Cardiac septum (tissue), 1 donor: ENCODE measurements at regions not wholly inside any gene's neighbourhood (a gene's known extent, or its start where the extent isn't known, plus 50 kb on each side); places are given as distances from the start of the nearest gene placed in this dataset.

Source experiments
- DNase-seq: peaks from one replicate; pipeline ENCODE4 v3.0.0-alpha.2; 2020; ENCODE audit warnings: low spot score
- intact Hi-C: fragments of 100-400 bp; cut with DNase I; formaldehyde crosslinking; loops from one replicate; pipeline ENCODE4 v1.14.0; 2022
- donor health status: DM: no; HTN: no; CAD: no.

DNA sequence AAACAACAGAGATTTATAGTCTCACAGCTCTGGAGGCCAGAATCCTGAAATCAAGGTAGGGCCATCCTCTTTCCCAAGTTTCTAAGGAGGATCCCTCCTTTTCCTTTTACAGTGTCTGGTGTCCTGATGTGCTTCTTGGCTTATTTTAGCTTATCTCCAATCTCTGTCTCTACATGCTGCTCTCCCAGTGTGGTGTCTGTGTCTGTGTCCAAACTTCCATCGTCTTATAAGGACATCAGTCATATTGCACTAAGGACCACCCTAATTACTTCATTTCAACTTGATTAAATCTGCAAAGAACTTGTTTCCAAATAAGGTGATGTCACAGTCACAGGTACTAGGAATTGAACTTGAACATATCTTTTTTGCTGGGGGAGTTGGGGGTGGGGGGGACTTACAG is 529.6 kb downstream of the DHX35 start:
- intact Hi-C loops: no loop called here

GRCh38 chr20:39489986-39490560 is 527.9 kb downstream of the DHX35 start:
- intact Hi-C loops: no loop called here
- no peak for DNase-seq

More for the DNA sequence above, 529.6 kb downstream of the DHX35 start:
- no peak for DNase-seq

DNA sequence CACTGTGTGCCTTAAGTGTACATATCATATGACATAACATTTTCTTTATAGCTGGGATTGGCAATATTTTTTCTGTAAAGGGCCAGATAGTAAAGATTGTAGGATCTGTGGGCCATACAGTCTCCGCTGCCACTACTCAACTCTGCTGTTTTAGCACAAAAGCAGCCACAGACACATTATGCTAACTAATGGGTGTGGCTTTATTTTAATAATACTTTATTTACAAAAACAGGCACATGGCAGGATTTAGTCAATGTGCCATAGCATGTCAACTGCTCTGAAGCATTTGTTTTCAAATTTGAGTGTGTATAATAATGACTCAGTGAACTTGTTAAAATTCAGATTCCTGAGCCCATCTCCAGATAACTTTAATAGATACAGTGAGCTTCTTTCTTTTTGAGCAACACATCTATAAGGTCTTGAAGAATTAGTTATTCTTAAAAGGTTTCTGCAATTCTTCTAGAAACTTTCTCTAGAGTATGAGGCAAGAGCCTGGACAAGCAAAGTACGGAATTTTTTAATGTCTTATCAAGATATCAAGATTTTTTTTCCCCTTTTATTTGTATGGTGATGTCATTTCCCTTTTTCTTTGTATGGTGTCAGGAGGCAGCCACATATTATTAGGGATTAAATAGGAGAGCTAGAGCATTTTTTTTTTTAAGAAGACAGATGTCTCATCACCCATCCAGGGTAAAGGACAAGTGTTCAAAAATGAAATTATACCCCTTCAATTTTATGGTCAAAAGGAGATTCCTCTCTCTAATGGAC is 518.3 kb downstream of the DHX35 start:
- intact Hi-C loops: no loop called here

GRCh38 chr20:39479196-39479810 is 517.2 kb downstream of the DHX35 start:
- intact Hi-C loops: no loop called here
- no peak for DNase-seq

More for the DNA sequence above, 518.3 kb downstream of the DHX35 start:
- no peak for DNase-seq

- intact Hi-C loops: no loop called here
- DNase-seq: no peak
These were observed 512.7 kb downstream of the DHX35 start for GRCh38 chr20:39474879-39475278.

GRCh38 chr20:39473536-39473935 is 511.4 kb downstream of the DHX35 start:
- DNase-seq: no peak
- intact Hi-C loops: no loop called here

DNA sequence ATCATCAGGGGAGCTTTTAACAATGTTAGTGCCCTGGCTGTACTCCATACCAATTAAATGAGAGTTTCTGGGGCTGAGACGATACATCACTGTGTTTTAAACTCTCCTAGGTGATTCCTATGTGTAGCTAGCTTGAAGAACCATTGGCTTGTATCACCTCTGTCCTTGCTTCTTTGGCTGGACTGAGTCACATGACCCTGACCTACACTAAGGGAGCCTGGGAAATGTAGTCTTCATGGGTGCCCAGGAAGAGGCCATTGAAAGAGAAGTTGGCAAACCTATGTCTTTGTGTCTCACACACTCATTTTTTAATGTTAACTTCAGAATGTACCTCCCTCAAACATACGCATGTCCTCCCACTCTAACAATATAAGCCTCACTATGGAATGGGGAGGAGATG is 506.6 kb downstream of the DHX35 start:
- intact Hi-C loops: no loop called here
- DNase-seq: no peak

DNA sequence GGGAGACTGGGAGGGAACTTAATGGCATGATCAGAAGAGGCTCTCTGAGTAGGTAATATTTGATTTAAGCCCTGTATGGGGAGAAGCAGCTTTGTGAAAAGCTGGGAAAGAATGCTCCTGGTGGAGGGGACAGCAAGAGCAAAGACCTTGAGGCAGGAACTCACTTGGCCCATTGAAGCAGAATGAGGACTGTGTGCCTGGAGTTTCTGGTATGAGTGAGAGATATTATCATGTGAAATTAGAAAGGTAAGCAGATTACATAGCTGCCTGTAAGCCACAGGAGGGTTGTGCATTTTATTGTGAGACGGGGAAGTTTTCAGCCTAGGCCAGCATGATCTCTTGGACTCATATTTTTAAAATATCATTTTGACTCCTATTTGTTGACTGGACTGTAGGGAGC is 502.1 kb downstream of the DHX35 start:
- intact Hi-C loops: no loop called here
- DNase-seq: no peak

GRCh38 chr20:39462416-39462945 is 500.3 kb downstream of the DHX35 start:
- intact Hi-C loops: no loop called here
- no peak for DNase-seq

DNA sequence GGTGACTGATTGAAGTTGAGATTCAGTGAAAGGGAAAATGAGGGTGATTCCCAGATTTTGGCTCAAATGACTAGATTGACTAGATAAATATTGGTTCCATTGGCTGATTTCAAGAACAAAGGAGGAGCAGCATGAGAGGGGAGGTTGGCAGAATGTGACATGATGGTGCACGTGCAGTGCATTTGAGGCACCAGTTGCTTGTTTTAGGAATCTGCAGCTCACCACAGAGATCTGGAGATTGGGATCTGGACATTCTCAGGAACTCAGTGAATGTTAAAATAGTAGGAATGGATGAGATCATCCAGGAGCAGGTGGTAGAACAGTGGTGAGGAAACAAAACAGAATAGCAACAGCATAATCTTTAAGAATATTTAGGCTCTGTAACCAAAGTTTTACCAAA is 496.3 kb downstream of the DHX35 start:
- DNase-seq: no peak
- intact Hi-C loops: no loop called here

- intact Hi-C loops: no loop called here
- no peak for DNase-seq
These were observed 491.7 kb downstream of the DHX35 start for GRCh38 chr20:39453890-39454289.

DNA sequence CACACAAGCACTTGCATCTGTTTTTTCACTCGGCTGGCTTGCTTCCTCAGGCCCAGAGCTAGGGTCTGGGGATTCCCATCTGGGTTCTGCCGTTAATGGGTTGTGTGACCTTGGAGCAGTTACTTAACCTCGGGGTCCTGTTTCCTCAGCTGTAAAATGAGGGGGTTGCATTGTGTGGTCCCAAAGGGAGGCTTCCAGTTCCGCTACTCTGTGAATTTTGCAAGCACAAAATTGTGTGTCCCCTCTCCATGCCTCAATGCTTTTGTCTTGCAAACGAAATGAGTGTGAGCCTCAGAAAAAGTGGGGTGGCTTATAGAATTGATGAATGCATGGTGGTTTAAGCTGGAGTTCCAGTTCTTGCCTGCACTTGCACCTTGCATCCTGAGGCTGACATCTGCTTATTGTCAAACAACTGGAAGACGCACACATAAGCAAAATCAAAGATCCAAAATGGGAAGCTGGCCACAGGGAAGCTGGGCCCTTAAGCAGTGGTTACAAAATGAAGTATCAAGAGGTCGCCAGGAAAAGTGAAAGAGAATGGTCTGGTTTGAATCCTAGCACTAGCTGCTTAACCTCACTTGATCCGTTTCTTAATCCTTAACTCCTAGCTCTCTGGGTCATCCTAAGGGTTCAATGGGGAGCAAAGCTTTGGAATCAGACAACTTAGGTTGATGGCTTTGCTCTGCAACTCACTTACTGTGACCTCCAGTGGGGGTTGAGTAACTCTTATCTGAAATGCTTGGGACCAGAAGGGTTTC is 490.6 kb downstream of the DHX35 start:
- intact Hi-C loops: no loop called here
- DNase-seq: no peak

- intact Hi-C loops: no loop called here
- no peak for DNase-seq
These were observed 489.2 kb downstream of the DHX35 start for GRCh38 chr20:39451386-39451785.

- intact Hi-C loops: no loop called here
These were observed 484.3 kb downstream of the DHX35 start for GRCh38 chr20:39446397-39446796.

GRCh38 chr20:39445095-39445494 is 483.0 kb downstream of the DHX35 start:
- no peak for DNase-seq
- intact Hi-C loops: no loop called here

More at GRCh38 chr20:39446397-39446796, 484.3 kb downstream of the DHX35 start:
- DNase-seq: no peak

DNA sequence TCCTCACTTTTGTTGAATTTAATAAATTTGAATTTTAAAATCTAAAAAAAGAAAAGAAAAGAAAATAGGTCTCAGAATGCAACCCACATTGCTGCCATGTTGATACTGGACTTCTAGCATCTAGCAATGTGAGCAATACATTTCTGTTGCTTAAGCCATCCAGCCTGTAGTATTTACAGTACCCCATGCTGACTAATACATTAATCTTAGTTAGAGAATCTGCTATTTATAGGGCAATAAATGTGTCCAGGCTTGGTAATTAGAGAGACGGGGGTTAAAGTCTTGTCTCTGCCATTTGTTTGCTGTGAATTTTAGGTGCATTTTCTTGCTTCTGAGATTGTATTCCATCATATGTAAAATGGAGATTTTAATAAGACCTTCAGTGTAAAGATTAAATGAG is 471.3 kb downstream of the DHX35 start:
- no peak for DNase-seq
- intact Hi-C loops: loop anchor here (5.0 kb wide), 1 partner anchor 321 kb away; no protein-coding TSS in a partner anchor

DNA sequence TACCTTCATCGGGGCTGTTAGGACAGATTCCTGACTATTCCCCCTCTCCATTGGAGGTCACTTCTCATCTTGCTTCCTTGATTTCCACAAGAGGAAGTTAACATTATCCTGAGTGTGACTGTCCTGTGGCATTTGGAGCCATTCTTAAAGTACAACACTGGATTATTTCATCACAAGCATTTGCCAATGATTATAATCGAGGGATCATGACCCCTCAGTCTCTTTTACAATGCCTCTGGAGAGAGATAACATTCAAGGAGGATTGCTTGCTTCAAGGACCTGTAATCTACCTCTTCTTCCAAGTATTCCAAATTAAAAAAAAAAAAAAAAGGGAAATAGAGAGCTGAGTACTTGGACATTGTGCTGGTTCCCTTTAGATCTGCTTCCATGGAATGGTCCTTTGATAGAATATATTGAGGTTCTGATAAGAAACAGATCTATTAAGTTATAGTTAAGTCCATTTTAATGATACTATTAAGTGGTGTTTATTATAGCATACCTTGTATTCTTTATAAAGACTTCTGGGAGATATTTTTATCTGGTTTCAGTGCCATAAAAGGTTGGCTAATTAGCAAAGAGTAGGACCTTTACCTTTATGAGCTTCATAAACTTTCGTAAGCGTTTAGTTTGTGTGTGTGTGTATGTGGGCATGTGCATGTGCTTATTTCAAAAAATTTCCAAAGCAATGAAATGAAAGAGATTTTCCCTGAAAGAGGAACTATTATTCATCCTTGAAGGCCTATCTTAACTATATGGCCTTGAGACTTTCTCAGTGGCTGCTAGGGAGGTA is 469.1 kb downstream of the DHX35 start:
- no peak for DNase-seq

DNA sequence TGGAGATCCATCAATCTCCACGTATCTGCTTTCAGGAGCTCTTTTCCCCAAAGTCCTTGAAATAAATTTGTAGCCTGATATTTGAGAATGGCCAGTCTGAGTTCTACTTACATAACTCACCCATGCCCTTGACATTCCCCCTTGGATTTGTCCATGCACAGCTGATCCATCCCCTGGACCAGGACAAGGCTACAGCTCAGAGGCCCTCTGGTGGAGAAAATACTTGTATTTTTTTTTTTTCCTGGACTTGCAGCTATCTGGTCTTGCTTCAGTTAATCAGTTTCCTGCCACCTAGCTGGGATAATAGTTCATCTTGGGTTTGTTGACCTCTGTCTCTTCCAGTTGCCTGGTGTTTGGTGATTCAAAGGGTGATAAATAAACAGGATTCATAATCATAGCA is 467.6 kb downstream of the DHX35 start:
- no peak for DNase-seq
- intact Hi-C loops: loop anchor here (5.0 kb wide), 2 partner anchors 162 to 317 kb away; no protein-coding TSS in a partner anchor

More for the DNA sequence above, 469.1 kb downstream of the DHX35 start:
- intact Hi-C loops: loop anchor here (5.0 kb wide), 1 partner anchor 319 kb away; no protein-coding TSS in a partner anchor
